ENCODE measurements at regions not wholly inside any gene's neighbourhood (a gene's known extent, or its start where the extent isn't known, plus 50 kb on each side); places are given as distances from the start of the nearest gene placed in this dataset.
A peak's percentile ranks its signal among the peaks of the same experiment; 100 is the strongest.
"Not testable (repeated sequence)": the region's sequence is repeated elsewhere in the genome, so short reads cannot be mapped to it uniquely, and the experiment has no call there.

GRCh38 chr7:25602730-25603426 lies 374.6 kb upstream of the NPVF start:
- not testable (repeated sequence) for DNase-seq

GRCh38 chr7:25603427-25603740 lies 375.1 kb upstream of the NPVF start:
- DNase-seq = not testable (repeated sequence)

- DNase-seq = no peak
These were observed 382.9 kb upstream of the NPVF start for GRCh38 chr7:25611196-25611595.

GRCh38 chr7:25613912-25614311 lies 385.6 kb upstream of the NPVF start:
- DNase-seq = no peak

- DNase-seq = no peak
These were observed 386.1 kb upstream of the NPVF start for GRCh38 chr7:25614415-25614814.

GRCh38 chr7:25615003-25615402 lies 386.7 kb upstream of the NPVF start:
- DNase-seq = no peak

GRCh38 chr7:25615593-25615992 lies 387.3 kb upstream of the NPVF start:
- DNase-seq = no peak

GRCh38 chr7:25617214-25617613 lies 388.9 kb upstream of the NPVF start:
- no peak for DNase-seq

GRCh38 chr7:25617673-25618072 lies 389.4 kb upstream of the NPVF start:
- no peak for DNase-seq

GRCh38 chr7:25619381-25619780 lies 391.1 kb upstream of the NPVF start:
- no peak for DNase-seq

GRCh38 chr7:25619963-25620799 lies 391.9 kb upstream of the NPVF start:
- peak; percentile 5 for DNase-seq

- DNase-seq = no peak
These were observed 393.7 kb upstream of the NPVF start for GRCh38 chr7:25621993-25622392.

- no peak for DNase-seq
These were observed 394.4 kb upstream of the NPVF start for GRCh38 chr7:25622695-25623094.

GRCh38 chr7:25624051-25624450 lies 395.8 kb upstream of the NPVF start:
- no peak for DNase-seq

- no peak for DNase-seq
These were observed 396.5 kb upstream of the NPVF start for GRCh38 chr7:25624833-25625232.

GRCh38 chr7:25625306-25625992 lies 397.2 kb upstream of the NPVF start:
- no peak for DNase-seq

- no peak for DNase-seq
These were observed 398.3 kb upstream of the NPVF start for GRCh38 chr7:25626451-25627131.

- DNase-seq = no peak
These were observed 400.2 kb upstream of the NPVF start for GRCh38 chr7:25628446-25628845.

GRCh38 chr7:25632616-25633015 lies 404.3 kb upstream of the NPVF start:
- DNase-seq = no peak

- DNase-seq = no peak
These were observed 405.2 kb upstream of the NPVF start for GRCh38 chr7:25633426-25634036.

GRCh38 chr7:25636168-25636567 lies 407.9 kb upstream of the NPVF start:
- no peak for DNase-seq

GRCh38 chr7:25636871-25637283 lies 408.6 kb upstream of the NPVF start:
- no peak for DNase-seq

GRCh38 chr7:25638068-25638467 lies 409.8 kb upstream of the NPVF start:
- no peak for DNase-seq

Measured in CD4-positive, alpha-beta T cell treated with Interleukin-4 for 4 hours (primary cell).